ENCODE measurements at regions not wholly inside any gene's neighbourhood (a gene's known extent, or its start where the extent isn't known, plus 50 kb on each side); places are given as distances from the start of the nearest gene placed in this dataset.

- 9% methylated on average over 1 of the region's 1 CpG for WGBS (ENCODE audit: low lambda C conversion rate)
- H3F3A ChIP-seq (replicated peaks; ENCODE audit: insufficient read depth), result no peaks in the 10 kb centered on the region
- no peak overlapping the region for H3K4me2 ChIP-seq
- no peaks in the 10 kb centered on the region; the same call in 1 of the 2 replicates for H3K27me3 ChIP-seq (ENCODE audit: insufficient read depth)
- no peaks in the 10 kb centered on the region for H3K36me3 ChIP-seq (replicated peaks in 1 of 2; ENCODE audit: control insufficient read depth in 1 of 2, insufficient read depth in 2 of 2, low read length in 1 of 2)
- H3K9ac ChIP-seq, result no peak overlapping the region
- no peaks in the 10 kb centered on the region for H3K9me3 ChIP-seq
- ChIA-PET CTCF (interaction anchor here (1.1 kb wide), 1 partner anchor 982 kb away, joined by 3 read pairs; no protein-coding TSS in a partner anchor), POLR2A (no interaction called here)
- no peaks in the 10 kb centered on the region; a peak in 1 of 4 replicates for H3K4me1 ChIP-seq (ENCODE audit: control insufficient read depth in 1 of 2, insufficient read depth in 2 of 2, low read depth in 1 of 2, low read length in 1 of 2)
- no peak for DNase-seq
- no peaks in the 10 kb centered on the region for H4K20me1 ChIP-seq (ENCODE audit: insufficient read depth)
- no peak overlapping the region for H3K4me3 ChIP-seq (ENCODE audit: low read depth in 2 of 2, low read length in 1 of 2)
- H2AFZ ChIP-seq (ENCODE audit: low read depth), result no peak overlapping the region
- TF ChIP-seq USF2 (IDR thresholded peaks at IDR 0.05; ENCODE audit: borderline replicate concordance, low read depth, low read length), result no peak
- no peak for TF ChIP-seq GABPA (IDR thresholded peaks at IDR 0.05; ENCODE audit: low read depth)
- TF ChIP-seq, protein P1, sequence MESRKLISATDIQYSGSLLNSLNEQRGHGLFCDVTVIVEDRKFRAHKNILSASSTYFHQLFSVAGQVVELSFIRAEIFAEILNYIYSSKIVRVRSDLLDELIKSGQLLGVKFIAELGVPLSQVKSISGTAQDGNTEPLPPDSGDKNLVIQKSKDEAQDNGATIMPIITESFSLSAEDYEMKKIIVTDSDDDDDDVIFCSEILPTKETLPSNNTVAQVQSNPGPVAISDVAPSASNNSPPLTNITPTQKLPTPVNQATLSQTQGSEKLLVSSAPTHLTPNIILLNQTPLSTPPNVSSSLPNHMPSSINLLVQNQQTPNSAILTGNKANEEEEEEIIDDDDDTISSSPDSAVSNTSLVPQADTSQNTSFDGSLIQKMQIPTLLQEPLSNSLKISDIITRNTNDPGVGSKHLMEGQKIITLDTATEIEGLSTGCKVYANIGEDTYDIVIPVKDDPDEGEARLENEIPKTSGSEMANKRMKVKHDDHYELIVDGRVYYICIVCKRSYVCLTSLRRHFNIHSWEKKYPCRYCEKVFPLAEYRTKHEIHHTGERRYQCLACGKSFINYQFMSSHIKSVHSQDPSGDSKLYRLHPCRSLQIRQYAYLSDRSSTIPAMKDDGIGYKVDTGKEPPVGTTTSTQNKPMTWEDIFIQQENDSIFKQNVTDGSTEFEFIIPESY (IDR thresholded peaks at IDR 0.05; ENCODE audit: borderline replicate concordance, low read depth), result no peak
- TF ChIP-seq FOSL2 (IDR thresholded peaks at IDR 0.05; ENCODE audit: borderline replicate concordance, low read depth), result no peak
- TF ChIP-seq ELF1 (IDR thresholded peaks at IDR 0.05), result no peak
- no peak for TF ChIP-seq PBX3 (IDR thresholded peaks at IDR 0.05)
- no peak for TF ChIP-seq NRF1 (IDR thresholded peaks at IDR 0.05; ENCODE audit: low read depth, low read length)
- no peak for TF ChIP-seq EZH2phosphoT487 (IDR thresholded peaks at IDR 0.05; ENCODE audit: borderline replicate concordance, low read depth)
- no peak for TF ChIP-seq RAD21 (IDR thresholded peaks at IDR 0.05; ENCODE audit: low read length)
- TF ChIP-seq RXRA (IDR thresholded peaks at IDR 0.05; ENCODE audit: borderline replicate concordance, low read depth), result no peak
- no peak for TF ChIP-seq CHD2 (IDR thresholded peaks at IDR 0.05; ENCODE audit: low read length, partially characterized antibody)
- TF ChIP-seq RCOR1 (IDR thresholded peaks at IDR 0.05; ENCODE audit: low read length), result no peak
- no peak for TF ChIP-seq SIN3A (IDR thresholded peaks at IDR 0.05; ENCODE audit: borderline replicate concordance, low read depth, low read length)
- no peak for TF ChIP-seq YY1 (IDR thresholded peaks at IDR 0.05; ENCODE audit: low read depth)
- TF ChIP-seq, protein P2, sequence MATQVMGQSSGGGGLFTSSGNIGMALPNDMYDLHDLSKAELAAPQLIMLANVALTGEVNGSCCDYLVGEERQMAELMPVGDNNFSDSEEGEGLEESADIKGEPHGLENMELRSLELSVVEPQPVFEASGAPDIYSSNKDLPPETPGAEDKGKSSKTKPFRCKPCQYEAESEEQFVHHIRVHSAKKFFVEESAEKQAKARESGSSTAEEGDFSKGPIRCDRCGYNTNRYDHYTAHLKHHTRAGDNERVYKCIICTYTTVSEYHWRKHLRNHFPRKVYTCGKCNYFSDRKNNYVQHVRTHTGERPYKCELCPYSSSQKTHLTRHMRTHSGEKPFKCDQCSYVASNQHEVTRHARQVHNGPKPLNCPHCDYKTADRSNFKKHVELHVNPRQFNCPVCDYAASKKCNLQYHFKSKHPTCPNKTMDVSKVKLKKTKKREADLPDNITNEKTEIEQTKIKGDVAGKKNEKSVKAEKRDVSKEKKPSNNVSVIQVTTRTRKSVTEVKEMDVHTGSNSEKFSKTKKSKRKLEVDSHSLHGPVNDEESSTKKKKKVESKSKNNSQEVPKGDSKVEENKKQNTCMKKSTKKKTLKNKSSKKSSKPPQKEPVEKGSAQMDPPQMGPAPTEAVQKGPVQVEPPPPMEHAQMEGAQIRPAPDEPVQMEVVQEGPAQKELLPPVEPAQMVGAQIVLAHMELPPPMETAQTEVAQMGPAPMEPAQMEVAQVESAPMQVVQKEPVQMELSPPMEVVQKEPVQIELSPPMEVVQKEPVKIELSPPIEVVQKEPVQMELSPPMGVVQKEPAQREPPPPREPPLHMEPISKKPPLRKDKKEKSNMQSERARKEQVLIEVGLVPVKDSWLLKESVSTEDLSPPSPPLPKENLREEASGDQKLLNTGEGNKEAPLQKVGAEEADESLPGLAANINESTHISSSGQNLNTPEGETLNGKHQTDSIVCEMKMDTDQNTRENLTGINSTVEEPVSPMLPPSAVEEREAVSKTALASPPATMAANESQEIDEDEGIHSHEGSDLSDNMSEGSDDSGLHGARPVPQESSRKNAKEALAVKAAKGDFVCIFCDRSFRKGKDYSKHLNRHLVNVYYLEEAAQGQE (IDR thresholded peaks at IDR 0.05; ENCODE audit: low read depth, low read length), result no peak
- no peak for TF ChIP-seq SMC3 (IDR thresholded peaks at IDR 0.05; ENCODE audit: low read depth, low read length)
- TF ChIP-seq MEF2A (IDR thresholded peaks at IDR 0.05; ENCODE audit: borderline replicate concordance, low read depth), result no peak
- TF ChIP-seq, protein P3, sequence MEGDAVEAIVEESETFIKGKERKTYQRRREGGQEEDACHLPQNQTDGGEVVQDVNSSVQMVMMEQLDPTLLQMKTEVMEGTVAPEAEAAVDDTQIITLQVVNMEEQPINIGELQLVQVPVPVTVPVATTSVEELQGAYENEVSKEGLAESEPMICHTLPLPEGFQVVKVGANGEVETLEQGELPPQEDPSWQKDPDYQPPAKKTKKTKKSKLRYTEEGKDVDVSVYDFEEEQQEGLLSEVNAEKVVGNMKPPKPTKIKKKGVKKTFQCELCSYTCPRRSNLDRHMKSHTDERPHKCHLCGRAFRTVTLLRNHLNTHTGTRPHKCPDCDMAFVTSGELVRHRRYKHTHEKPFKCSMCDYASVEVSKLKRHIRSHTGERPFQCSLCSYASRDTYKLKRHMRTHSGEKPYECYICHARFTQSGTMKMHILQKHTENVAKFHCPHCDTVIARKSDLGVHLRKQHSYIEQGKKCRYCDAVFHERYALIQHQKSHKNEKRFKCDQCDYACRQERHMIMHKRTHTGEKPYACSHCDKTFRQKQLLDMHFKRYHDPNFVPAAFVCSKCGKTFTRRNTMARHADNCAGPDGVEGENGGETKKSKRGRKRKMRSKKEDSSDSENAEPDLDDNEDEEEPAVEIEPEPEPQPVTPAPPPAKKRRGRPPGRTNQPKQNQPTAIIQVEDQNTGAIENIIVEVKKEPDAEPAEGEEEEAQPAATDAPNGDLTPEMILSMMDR (IDR thresholded peaks at IDR 0.05), result no peak
- no peak for TF ChIP-seq POLR2AphosphoS5 (IDR thresholded peaks at IDR 0.05; ENCODE audit: low read depth, low read length)
- no peak overlapping the region for H3K27ac ChIP-seq (ENCODE audit: low read depth in 2 of 2, low read length in 1 of 2)
- no peaks in the 10 kb centered on the region for H3K79me2 ChIP-seq (ENCODE audit: insufficient read depth)
- no peaks in the 10 kb centered on the region for H3K9me2 ChIP-seq
These were observed 159.8 kb upstream of the TMEM260 start for GRCh38 chr14:56419750-56420149.

All from SK-N-SH (cell line).